Loucy (cell line): ENCODE measurements at regions not wholly inside any gene's neighbourhood (a gene's known extent, or its start where the extent isn't known, plus 50 kb on each side); places are given as distances from the start of the nearest gene placed in this dataset.

Experiments
- H2AFZ ChIP-seq: fragments of 200-600 bp; sonication (generic); 2 replicates; pipeline ENCODE4 v1.6.0; 2016; ENCODE audit warnings: antibody characterized with exemption, mild to moderate bottlenecking, low read length, moderate library complexity
- H3F3A ChIP-seq: fragments of 200-600 bp; 2 replicates; pipeline ENCODE4 v1.6.0; 2016; ENCODE audit warnings: antibody characterized with exemption, low read depth, mild to moderate bottlenecking
- H3K27me3 ChIP-seq: fragments of 200-600 bp; sonication (generic); 2 replicates; pipeline ENCODE4 v1.6.1; 2014; ENCODE audit warnings: low read length, mild to moderate bottlenecking; ENCODE audit not compliant: insufficient read depth, poor library complexity, severe bottlenecking
- H3K36me3 ChIP-seq: fragments of 200-600 bp; sonication (generic); 2 replicates; pipeline ENCODE4 v1.6.1; 2016; ENCODE audit warnings: low read length; ENCODE audit not compliant: insufficient read depth
- H3K4me1 ChIP-seq: fragments of 200-600 bp; sonication (generic); 2 replicates; pipeline ENCODE4 v1.5.1; 2014; ENCODE audit warnings: low read length, mild to moderate bottlenecking; ENCODE audit not compliant: insufficient read depth, poor library complexity, severe bottlenecking
- H3K4me2 ChIP-seq: fragments of 200-600 bp; sonication (generic); 2 replicates; pipeline ENCODE4 v1.6.0; 2014; ENCODE audit warnings: antibody characterized with exemption, low read length, low read depth, mild to moderate bottlenecking; ENCODE audit not compliant: poor library complexity, severe bottlenecking
- H3K4me3 ChIP-seq: fragments of 200-600 bp; sonication (generic); 2 replicates; pipeline ENCODE4 v1.5.1; 2014; ENCODE audit warnings: low read length, mild to moderate bottlenecking, mixed read lengths; ENCODE audit not compliant: poor library complexity, severe bottlenecking
- H3K79me2 ChIP-seq: fragments of 200-600 bp; sonication (generic); 2 replicates; pipeline ENCODE4 v1.6.1; 2014; ENCODE audit warnings: low read length; ENCODE audit not compliant: insufficient read depth
- H3K9ac ChIP-seq: fragments of 200-600 bp; sonication (generic); 2 replicates; pipeline ENCODE4 v1.6.0; 2014; ENCODE audit warnings: mild to moderate bottlenecking, low read depth, low read length, moderate library complexity; ENCODE audit not compliant: poor library complexity, severe bottlenecking
- H3K9me2 ChIP-seq: fragments of 200-600 bp; sonication (generic); replicated peaks from 2 replicates; pipeline ENCODE4 v1.6.1; 2016; ENCODE audit warnings: low read depth, low read length, mixed read lengths
- H3K9me3 ChIP-seq: fragments of 200-600 bp; sonication (generic); 2 replicates; pipeline ENCODE4 v1.6.1; 2014; ENCODE audit warnings: mild to moderate bottlenecking, antibody characterized with exemption, low read length, low read depth; ENCODE audit not compliant: insufficient read depth
- H4K20me1 ChIP-seq: fragments of 200-600 bp; sonication (generic); 2 replicates; pipeline ENCODE4 v1.6.0; 2014; ENCODE audit warnings: antibody characterized with exemption, low read length, mild to moderate bottlenecking; ENCODE audit not compliant: insufficient read depth, poor library complexity, severe bottlenecking
- CTCF ChIP-seq: fragments of 200-600 bp; sonication (generic); conservative IDR thresholded peaks from 2 replicates; pipeline ENCODE4 v1.5.1; 2014; ENCODE audit warnings: mild to moderate bottlenecking, antibody characterized with exemption, low read length
- EZH2phosphoT487 ChIP-seq: fragments of 200-600 bp; IDR thresholded peaks from 2 replicates; pipeline ENCODE4 v1.6.1; 2018; ENCODE audit warnings: antibody characterized with exemption, mild to moderate bottlenecking, moderate library complexity, borderline replicate concordance

DNA sequence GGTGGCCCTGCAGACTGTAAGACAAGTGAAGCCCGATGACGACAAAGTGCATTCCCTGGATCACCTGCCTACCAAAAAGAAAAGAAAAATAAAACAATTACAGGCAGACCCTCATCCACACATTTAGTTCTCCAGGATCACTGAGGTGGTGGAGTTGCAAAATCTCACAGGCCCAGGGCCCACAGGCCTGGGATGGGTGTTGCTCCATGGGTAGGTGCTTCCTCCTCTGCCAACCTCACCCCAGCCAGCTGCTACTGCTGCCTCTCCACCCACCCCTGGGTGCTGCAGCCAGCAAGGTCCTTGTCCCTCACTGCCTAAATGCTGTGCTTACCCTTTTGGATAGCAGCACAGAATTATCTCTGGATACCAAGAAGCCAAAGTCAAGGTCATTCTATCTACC is 146.4 kb upstream of the GALNT2 start:
- H3F3A ChIP-seq = no peaks in the 10 kb centered on the region
- TF ChIP-seq EZH2phosphoT487 (no peak), CTCF (no peak)
- no peak overlapping the region for H2AFZ ChIP-seq
- H3K4me2 ChIP-seq = no peak overlapping the region
- no peaks in the 10 kb centered on the region for H4K20me1 ChIP-seq
- H3K36me3 ChIP-seq = no peaks in the 10 kb centered on the region
- no peaks in the 10 kb centered on the region for H3K9me3 ChIP-seq
- no peaks in the 10 kb centered on the region for H3K79me2 ChIP-seq
- H3K9me2 ChIP-seq = no peaks in the 10 kb centered on the region
- H3K27me3 ChIP-seq = no peaks in the 10 kb centered on the region
- H3K4me3 ChIP-seq = no peak overlapping the region
- no peaks in the 10 kb centered on the region for H3K4me1 ChIP-seq
- no peak overlapping the region for H3K9ac ChIP-seq

GRCh38 chr1:229922249-229922648 is 144.8 kb upstream of the GALNT2 start:
- TF ChIP-seq EZH2phosphoT487 (no peak), CTCF (no peak)
- H3K4me1 ChIP-seq = no peaks in the 10 kb centered on the region
- H3K9me3 ChIP-seq = no peaks in the 10 kb centered on the region
- H3K36me3 ChIP-seq = no peaks in the 10 kb centered on the region
- H3K4me2 ChIP-seq = no peak overlapping the region
- no peaks in the 10 kb centered on the region for H3F3A ChIP-seq
- no peaks in the 10 kb centered on the region for H3K79me2 ChIP-seq
- H2AFZ ChIP-seq = no peak overlapping the region
- H4K20me1 ChIP-seq = no peaks in the 10 kb centered on the region
- H3K9ac ChIP-seq = no peak overlapping the region
- no peak overlapping the region for H3K4me3 ChIP-seq
- H3K9me2 ChIP-seq = no peaks in the 10 kb centered on the region
- H3K27me3 ChIP-seq = no peaks in the 10 kb centered on the region

DNA sequence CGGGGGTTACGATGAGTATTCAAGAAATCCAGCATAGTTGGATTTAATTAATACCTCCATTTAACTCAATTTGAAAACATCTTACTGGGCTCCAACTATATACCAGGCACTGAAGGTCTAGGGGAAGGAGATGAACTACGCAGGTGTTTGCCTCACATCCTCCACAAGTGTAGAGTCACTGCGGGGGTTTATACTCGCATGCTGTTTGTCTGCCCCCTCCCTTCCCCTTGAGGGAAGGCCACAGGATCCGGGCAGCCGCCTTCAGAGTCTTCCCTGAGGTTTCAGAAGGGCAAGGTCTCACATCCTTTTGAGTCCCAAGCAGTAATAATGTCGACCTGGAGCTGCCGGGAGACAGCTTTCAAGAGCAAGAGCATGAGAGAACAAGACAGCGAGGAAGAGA is 142.4 kb upstream of the GALNT2 start:
- TF ChIP-seq CTCF = no peak

More for the DNA sequence above, 142.4 kb upstream of the GALNT2 start:
- Histone ChIP-seq H3F3A (no peaks in the 10 kb centered on the region), H3K4me3 (no peak overlapping the region), H3K79me2 (no peaks in the 10 kb centered on the region), H3K36me3 (no peaks in the 10 kb centered on the region), H4K20me1 (no peaks in the 10 kb centered on the region), H3K9me2 (no peaks in the 10 kb centered on the region), H3K4me1 (no peaks in the 10 kb centered on the region), H3K27me3 (no peaks in the 10 kb centered on the region), H3K4me2 (no peak overlapping the region), H3K9ac (no peak overlapping the region), H3K9me3 (no peaks in the 10 kb centered on the region), H2AFZ (no peak overlapping the region)
